GM19023 (cell line): ENCODE measurements at regions not wholly inside any gene's neighbourhood (a gene's known extent, or its start where the extent isn't known, plus 50 kb on each side); places are given as distances from the start of the nearest gene placed in this dataset.
"Not testable (repeated sequence)": the region's sequence is repeated elsewhere in the genome, so short reads cannot be mapped to it uniquely, and the experiment has no call there.

Experiments used
- ATAC-seq: cut with Tn5 transposase; IDR thresholded peaks from one replicate; pipeline ENCODE4 v1.9.1; 2021; ENCODE audit warnings: mild to moderate bottlenecking, moderate library complexity; ENCODE audit not compliant: unreplicated experiment

DNA sequence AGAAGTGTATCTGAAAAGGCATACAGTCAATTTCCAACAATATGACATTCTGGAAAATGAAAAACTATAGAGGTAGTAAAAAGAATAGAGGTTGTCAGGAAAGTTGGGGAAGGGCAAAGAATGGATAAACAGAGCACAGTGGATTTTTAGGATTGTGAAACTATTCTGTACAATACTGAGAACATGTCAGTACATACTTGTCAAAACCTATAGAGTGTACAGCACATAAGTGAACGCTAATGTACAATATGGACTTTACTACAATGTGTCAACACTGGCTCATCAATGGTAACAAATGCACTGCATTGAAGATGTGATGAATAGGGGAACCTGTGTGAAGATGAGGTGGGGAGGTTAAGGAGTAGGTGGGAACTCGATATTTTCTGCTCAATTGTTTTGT is 483.0 kb upstream of the PFKP start:
- ATAC-seq: no peak

DNA sequence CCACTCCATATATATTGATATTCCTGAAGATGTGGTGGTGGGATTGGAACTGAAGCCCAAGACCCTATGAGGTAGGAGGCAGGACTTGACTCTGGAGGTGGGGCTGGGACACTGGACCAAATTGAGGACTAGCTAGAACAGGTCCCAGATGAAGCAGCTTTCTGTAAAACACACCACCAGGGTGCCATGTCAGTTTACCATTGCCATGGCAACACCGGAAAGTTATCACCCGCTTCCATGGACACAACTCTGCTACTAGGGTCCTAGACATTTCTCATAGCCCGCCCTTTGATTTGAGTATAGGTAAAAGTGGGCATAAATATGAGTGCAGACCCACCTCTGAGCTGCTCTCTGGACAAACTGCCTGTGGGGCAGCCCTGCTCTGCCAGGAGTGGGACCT is 490.5 kb upstream of the PFKP start:
- no peak for ATAC-seq

DNA sequence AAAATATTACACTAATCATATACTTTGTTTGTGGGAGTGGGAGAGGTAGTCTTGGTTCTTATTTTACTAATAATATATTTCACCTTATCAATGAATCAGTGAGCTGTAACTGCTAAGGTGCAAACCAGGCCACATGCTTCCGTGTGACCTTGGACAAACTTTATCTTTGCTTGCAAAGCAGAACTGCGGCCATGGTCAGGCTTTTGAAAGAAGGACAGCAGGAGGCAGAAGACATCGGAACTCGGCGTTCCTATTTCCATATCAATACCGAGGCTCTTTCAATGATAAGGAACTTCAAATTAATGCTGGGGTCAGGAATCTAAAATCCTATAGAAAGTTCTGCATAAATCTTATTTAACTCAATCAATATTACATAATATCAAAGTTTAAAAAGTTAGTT is 491.9 kb upstream of the PFKP start:
- ATAC-seq: no peak

DNA sequence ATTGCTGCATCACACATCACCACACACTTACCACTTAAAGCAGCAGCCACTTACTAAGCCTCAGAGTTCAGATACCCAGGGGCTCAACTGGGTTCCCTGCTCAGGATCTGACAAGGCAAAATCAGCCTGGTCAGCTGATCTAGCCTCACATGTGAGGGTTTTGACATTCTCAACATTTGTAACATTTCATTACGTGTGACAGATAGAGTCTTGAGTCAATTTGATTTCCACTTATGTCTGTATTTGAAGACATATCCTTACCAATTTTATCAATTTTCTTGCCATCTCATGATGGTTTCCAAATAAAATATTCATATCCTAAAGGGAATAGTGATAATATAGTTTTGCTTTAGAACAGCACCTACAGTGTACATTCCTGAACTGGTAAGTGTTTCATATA is 494.7 kb upstream of the PFKP start:
- ATAC-seq: no peak

GRCh38 chr10:2556883-2557282 is 510.5 kb upstream of the PFKP start:
- ATAC-seq: no peak

DNA sequence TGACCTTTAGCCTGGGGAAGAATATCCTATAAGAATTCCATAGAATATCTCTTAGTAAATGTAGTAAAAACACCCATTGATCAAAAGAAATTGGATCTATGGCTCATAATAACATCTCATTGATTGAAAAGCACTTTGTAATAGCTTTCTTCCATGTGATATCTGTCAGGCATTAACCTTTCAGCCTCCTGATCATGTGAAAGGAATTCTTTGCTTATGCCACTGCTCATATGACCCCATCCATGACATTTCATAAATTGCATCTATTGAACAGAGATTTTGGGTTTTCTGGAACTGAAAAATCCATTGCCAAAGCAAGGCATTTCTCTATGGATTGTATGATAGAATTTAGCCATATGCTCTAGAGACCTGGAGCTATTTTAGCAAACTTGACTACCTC is 519.3 kb upstream of the PFKP start:
- no peak for ATAC-seq

DNA sequence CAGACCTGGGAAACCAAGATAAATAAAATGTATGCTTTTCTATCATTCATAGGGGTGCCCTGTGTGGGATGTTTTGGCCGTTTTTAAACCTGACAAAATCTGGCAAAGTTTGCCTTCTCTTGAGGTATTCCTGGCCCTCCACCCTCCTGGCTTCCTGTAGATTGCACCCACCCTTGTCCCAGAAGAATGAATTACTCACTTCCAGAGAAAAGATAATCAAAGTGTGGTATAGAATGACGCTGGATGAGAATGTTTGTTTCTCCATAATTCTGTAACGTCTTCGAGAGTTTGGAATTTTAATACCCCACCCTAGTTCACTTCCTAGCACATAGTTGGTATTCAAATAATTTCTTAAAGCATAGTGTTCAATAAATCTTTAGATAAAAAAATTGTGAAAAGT is 519.7 kb upstream of the PFKP start:
- no peak for ATAC-seq

- not testable (repeated sequence) for ATAC-seq
Observed at GRCh38 chr10:2546894-2547293, 520.5 kb upstream of the PFKP start.

DNA sequence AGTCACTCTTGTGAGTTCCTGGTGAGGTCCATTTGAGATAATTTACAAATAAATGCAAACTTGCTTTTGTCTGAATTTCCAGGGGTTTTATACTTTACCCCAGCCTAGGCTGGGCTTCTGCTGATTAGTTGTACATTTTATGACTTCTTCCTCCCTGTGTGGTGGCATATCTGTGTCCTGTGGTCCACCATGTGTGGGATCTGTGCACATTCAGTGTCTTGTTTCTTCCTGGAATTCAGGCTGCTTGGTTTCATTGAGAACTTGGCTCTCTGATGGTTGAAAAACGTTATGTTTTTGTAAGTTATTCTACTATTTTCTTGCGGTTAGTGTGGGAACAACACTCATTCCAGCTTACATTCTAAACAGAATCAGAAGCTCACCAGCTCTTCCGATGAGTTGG is 523.4 kb upstream of the PFKP start:
- ATAC-seq: no peak

DNA sequence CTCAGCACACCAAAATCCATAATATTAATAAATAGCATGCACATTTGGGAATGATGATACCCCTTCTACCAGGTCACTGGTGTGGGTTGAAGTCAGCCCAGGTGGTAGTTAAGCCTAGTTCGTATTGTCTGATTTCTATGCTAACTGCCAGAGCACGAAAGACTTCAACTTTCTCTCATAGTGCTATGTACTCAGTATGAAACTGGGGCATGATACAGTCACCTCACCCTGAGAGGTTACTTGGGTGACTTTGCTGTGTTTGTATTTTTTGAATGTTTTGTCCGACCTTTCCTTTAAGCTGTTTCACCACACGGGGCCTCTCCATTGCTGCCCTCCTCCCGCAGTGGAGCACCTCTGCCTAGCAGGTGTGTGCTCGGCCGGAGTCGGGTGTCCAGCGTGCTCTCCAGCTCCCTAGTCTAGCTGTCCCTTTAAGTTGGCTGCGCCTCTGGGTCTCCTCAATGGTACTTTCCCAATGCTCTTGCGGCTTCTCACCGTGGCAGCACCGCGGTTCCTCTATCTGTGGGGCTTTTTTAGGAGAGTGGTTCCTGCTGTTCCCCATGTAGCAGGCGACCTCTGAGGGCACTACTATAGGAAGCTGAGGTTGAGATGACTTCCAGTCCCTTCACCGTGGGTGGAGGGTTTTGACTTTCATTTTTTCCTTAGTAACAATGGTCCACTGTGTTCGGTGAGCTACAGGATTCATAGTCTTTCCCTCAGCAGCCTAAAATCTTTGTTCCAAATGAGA is 524.0 kb upstream of the PFKP start:
- no peak for ATAC-seq

DNA sequence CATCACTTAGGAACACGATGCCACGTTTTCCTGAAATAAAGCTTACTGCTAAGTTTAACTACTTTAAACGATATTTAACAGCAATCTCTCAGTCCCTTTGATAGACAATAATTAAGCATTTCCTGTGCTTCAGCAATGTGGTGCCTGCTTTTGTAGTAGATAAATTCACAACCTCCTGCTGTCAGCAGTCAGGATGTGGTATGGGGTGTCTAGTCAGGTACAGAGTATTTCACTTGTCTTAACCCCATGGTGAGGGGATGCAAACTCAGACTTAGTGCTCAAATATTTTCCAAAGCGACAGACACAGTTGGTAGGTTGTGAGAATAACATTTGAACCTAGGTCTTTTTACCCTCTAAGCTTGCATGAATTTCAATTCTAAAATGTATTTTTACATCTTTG is 526.2 kb upstream of the PFKP start:
- ATAC-seq: no peak

GRCh38 chr10:2529945-2530344 is 537.4 kb upstream of the PFKP start:
- no peak for ATAC-seq

- no peak for ATAC-seq
Observed at GRCh38 chr10:2525781-2526180, 541.6 kb upstream of the PFKP start.

DNA sequence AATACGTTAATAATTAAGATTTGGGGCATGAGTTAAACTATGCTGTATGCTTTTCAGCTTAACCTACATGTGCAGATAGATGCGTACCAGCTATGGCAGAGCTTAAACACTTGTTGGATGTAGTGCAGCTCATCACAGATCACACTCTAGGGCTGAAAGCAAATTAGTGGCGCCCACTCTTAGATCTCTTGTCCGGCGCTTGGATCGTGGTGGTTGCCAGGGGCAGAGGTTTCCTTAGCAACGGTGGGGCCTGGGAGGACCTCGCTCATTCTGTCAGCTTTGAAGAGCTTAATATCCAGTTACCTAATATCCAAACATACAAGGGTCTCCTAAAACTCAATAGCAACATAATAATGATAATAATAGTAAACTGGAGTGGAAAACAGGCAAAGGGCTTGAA is 548.2 kb upstream of the PFKP start:
- no peak for ATAC-seq

GRCh38 chr10:2509081-2509531 is 558.2 kb upstream of the PFKP start:
- ATAC-seq: no peak

GRCh38 chr10:2501366-2501940 is 565.9 kb upstream of the PFKP start:
- ATAC-seq: not testable (repeated sequence)

DNA sequence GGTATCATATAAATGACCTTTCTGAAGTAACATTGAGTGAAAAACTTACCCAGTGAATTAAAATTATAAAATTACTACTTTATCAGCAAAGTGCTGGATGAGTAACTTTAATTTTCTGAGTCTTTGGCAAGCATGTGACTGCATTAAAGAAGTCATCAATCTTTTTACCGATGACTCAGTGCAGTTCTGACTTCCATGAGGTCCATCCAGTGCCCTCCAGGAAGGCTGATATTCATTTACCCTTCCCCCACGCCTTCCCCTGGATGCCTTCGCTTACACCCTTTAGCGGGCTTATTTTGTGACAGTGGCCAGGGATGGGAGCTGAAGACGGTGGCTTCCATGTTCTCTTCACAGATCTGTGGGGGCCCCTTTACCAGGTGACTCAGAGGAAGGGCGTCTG is 572.9 kb upstream of the PFKP start:
- ATAC-seq: no peak

DNA sequence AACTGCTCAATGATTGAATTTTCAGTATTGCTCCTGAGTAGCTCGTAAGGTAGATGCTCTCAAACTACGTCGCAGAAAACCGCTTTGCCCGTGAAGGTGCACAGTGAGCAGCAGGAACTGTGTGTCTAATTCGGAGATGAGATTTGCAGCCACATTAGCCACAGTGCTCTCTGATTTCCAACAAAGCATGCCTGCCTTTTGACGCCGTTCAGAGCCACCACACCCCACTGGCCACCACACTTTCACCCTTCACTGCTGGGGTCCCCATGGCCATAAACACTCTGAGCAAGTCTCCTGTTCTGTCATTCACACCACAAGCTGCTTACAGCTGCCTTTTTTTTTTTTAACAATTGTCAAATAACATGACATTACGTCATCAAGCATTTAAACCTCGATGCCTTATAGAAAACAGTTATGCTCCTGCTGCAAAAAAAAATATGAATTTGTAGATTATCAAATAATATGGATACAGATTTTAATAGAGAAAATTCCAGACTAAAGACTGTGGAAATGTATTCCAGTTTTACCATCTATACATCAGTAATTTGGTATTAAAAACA is 578.8 kb upstream of the PFKP start:
- ATAC-seq: no peak

- no peak for ATAC-seq
Observed at GRCh38 chr10:2487921-2488320, 579.4 kb upstream of the PFKP start.

- ATAC-seq: no peak
Observed at GRCh38 chr10:2478656-2479055, 588.7 kb upstream of the PFKP start.

DNA sequence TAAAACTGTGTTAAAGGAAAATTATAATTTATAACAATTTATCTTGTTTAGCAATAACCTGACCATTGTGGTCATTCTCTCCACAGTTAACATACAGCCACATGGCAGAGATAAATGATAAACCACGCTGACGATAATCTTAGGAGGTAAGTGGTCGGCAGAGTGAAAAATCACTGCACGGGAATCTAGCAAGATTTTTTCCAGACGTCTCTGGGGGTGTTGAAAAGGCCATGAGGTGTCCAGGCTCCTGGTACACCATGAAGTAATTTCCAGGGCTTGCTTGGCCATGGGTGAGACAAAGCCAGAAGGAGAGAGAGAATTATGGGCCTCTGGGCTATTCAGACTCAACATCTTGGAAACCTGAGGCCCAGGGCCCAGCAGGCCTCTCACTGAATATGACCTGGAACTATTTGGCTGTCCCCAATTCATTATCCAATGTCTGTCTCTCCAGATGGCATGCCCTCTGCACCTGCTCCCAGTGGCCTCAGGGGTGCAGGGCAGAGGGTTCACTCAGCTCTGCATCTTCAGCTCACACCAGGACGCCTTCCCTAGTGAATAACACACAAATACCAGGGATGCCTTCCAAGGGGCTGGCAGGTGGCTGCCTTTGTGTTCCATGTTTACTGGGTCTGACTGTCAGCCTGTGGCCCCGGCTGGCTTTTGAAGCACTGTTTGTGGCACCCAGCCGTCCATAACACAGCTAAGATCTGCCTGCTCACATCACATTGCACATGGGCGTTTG is 590.4 kb upstream of the PFKP start:
- no peak for ATAC-seq
